Fibroblast of lung (primary cell): ENCODE measurements at regions not wholly inside any gene's neighbourhood (a gene's known extent, or its start where the extent isn't known, plus 50 kb on each side); places are given as distances from the start of the nearest gene placed in this dataset.

ENCODE experiments used
- CTCF ChIP-seq, 2 donors: IDR thresholded peaks in 1 of 2; conservative IDR thresholded peaks in 1 of 2; 1 replicate in 1 of 2; 2 replicates in 1 of 2; pipeline ENCODE4 v1.5.1; 2011 to 2012; ENCODE audit warnings: low read length in 2 of 2, control low read depth in 1 of 2, inconsistent platforms in 1 of 2, low read depth in 1 of 2, mild to moderate bottlenecking in 1 of 2
- EZH2 ChIP-seq: IDR thresholded peaks from 2 replicates; pipeline ENCODE4 v1.5.1; 2012; ENCODE audit warnings: low read length, control low read depth, mild to moderate bottlenecking; ENCODE audit errors: missing control alignments

- TF ChIP-seq CTCF (conservative IDR thresholded peaks at IDR 0.05 in 1 of 2, IDR thresholded peaks at IDR 0.05 in 1 of 2; ENCODE audit: low read depth in 1 of 2, low read length in 2 of 2) (no peak), EZH2 (no peak)
Measured at GRCh38 chr10:9069136-9069535, 1014.6 kb downstream of the GATA3 start.
